ENCODE measurements at regions not wholly inside any gene's neighbourhood (a gene's known extent, or its start where the extent isn't known, plus 50 kb on each side); places are given as distances from the start of the nearest gene placed in this dataset.

- no peak for DNase-seq
Measured at GRCh38 chr15:62935300-62936081, 107.1 kb upstream of the TPM1 start.

DNA sequence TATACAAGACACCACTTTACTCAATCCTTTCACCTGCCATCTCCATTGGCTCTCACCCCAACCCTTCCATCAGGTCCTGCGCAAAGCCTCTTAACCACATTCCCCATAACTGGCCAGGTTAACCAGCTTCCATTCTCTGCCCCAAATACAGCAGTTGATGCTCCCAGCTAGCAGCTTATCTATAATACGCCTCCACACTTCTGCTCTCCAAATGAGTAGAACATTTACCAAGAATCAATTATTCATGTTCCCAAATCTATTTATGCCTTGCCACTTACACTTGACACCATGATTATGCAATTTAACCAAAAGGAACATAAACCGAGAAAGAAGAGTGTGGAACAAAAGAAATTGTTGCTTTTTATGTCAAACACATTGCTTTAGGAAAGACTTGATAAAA, 103.7 kb upstream of the TPM1 start:
- no peak for DNase-seq

GRCh38 chr15:62940093-62940754, 102.3 kb upstream of the TPM1 start:
- DNase-seq: no peak

DNA sequence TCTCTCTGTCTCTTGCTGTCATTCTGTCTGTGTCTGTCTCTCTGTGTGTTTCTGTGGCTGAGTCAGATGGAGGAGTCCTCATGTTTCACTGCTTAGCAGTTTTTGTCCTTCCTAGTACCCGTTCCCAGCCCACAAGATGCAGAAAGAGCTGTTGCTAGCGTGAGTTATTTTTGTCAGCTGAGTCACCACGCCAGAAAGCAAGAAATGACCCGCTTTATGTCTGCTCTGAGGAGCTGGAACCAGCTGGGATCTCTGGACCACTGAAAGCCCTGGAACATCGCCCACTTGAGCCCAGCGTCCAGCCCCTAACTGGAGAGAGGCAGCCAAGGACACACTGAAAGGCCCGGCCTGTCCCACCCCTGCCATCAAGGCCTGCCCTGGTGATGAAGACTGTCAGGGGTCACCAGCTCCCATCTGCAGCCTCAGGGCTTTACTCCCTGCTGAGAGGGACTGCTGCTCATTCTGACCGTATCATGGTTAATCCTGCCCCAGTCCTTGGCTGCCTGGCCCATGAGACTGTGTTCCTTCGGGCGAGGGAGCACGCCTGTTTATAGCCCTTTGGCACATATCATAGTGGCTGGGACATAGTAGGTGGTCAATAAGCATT, 101.7 kb upstream of the TPM1 start:
- DNase-seq: no peak

GRCh38 chr15:62941699-62942098, 100.8 kb upstream of the TPM1 start:
- DNase-seq: no peak

DNA sequence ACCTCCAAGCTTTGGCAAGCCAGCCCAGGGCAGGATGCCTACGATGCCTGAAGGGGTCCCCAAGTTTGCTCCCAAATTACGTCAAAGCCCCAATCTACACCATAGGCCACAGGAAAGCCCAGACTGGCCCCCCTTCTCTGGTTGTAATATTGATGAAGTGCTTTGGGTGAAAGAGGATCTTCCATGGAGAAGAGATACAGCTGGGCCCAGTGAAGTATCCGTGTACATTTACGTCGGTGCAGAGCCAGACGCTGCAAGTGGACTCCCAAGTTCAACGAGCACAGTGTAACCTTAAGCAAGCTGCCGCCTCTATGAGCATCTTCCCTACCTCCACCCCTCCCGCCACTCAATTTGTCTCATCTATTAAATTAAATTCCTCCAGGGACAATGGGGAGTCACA, 100.1 kb upstream of the TPM1 start:
- DNase-seq: no peak

DNA sequence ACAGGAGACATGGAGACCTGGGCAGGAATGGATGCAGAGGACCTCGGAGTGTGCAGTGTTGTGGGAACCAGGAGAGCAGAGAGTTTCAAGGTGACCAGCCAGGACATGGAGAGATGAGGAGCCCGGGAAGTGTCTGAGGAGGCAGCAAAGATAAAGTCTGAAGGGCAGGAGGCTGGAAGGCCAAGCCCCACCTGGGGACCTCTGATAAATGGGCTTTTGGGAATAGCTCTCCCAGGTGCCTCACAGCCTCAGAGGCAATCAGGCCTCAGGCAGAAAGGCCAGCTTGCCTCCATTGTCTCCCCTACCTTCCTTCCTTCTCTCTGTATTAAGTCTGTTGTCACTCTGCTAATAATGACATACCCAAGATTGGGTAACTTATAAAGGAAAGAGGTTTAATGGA, 97.5 kb upstream of the TPM1 start:
- DNase-seq: no peak

GRCh38 chr15:62945760-62946159, 96.8 kb upstream of the TPM1 start:
- DNase-seq: no peak

DNA sequence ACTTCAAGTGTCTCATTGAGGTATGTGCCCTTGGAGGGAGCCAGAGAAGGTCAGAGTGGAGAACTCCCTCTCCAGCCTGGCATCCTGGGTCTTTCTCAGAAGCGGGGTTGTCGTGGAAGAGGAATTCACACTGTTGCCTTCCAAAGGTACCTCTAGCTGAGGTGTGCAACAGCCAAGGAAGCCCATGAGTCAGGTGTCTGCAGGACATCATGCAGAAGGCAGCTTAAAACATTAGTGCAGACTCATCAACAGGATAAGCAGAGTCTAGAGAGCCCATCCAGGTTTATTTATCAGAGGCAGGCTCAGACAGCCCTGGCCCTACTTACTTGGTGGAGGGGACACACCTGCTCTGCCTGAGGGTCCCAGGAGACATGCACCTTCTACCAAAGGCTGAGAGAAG, 95.6 kb upstream of the TPM1 start:
- DNase-seq: no peak

- no peak for DNase-seq
Measured at GRCh38 chr15:62950462-62950931, 92.0 kb upstream of the TPM1 start.

DNA sequence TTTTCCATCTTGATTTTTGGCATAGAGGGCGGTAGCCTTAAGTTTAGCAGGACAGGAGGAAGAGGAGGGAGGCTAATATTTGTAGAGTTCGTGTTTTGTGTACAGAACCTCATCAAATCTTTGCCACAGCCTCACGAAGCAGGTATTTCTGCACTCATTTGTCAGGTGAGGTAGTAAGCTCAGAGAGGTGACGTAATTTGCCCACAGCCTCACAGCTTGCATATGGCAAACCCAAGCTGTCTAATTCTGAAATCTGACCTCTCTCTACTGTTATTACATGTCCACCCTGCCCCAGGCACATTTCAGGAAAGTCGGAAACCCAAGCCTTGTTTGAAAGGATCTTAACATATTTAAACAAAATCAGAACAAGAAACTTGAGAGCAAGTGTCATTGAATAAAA, 91.1 kb upstream of the TPM1 start:
- no peak for DNase-seq

DNA sequence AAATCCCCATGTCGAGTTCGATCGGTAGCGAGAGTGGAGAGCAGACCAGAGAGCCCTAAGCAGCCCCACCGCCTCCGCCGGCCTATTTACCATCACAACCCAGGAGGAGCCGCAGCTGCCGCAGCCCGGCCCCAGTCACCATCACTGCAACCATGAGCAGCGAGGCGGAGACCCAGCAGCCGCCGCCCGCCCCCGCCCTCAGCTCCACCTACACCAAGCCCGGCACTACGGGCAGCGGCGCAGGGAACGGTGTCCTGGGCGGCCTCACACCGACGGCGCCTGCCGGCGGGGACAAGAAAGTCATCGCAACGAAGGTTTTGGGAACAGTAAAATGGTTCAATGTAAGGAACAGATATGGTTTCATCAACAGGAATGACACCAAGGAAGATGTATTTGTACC, 89.5 kb upstream of the TPM1 start:
- no peak for DNase-seq

DNA sequence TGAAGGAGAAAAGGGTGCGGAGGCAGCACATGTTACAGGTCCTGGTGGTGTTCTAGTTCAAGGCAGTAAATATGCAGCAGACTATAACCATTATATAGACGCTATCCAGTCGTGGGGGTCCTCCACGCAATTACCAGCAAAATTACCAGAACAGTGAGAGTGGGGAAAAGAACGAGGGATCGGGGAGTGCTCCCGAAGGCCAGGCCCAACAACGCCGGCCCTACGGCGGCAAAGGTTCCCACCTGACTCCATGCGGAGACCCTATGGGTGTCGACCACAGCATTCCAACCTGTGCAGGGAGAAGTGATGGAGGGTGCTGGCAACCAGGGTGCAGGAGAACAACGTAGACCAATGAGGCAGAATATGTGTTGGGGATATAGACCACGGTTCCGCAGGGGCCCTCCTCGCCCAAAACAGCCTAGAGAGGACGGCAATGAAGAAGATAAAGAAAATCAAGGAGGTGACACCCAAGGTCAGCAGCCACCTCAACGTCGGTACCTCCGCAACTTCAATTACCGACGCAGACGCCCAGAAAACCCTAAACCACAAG, 89.0 kb upstream of the TPM1 start:
- DNase-seq: no peak

DNA sequence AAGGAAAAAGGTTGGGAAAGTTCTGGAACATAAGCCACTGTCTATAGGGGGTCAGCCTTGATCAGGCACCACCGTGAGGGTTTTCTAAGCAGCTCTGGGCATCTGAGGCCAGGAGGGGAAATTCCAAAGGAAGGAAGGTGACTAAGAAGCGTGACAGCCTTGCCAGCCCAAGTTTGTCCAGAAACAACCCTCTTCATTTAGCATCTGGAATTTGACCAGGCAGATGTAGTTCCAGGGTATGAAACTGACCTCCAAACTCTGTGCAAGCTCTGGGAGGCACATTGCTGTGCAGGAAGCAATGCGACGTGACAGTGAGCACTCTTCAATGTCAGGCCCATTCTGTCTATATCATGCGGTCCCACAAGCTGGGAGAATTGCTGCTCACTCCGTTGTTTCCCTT, 85.4 kb upstream of the TPM1 start:
- no peak for DNase-seq

DNA sequence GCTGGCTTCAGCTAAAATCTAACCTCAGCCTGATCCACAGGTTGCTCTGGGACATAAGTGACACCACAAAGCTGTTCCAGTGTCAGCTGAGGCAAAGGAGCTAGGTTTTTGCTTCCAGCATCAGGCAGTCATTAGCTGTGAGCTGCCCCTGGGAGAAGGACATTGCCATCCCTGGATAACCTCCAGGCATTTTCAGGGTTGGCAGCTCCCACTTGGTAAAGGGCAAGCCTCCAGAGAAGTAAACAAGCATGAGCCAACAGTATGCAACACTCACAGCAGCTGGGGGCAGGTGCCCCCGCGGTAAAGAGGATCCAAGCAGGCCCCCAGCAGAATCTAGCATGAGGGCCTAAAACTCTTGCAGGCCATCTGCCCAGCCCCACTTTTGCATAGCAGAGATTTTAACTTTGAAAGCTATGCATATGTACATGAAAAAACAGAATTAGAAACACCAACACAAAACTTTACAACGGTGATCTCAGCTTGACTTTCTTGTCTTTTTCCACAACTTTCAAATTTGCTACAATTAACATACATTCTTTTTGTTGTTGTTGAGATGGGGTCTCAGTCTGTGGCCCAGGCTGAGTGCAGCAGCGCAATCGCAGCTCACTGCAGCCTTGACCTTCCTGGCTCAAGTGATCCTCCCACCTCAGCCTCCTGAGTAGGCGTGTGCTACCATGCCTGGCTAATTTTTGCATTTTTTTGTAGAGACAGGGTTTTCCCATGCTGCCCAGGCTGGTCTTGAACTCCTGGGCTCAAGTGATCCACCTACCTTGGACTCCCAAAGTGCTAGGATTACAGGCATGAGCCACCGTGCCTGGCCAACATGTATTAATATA, 83.8 kb upstream of the TPM1 start:
- no peak for DNase-seq

GRCh38 chr15:62961134-62961533, 81.4 kb upstream of the TPM1 start:
- no peak for DNase-seq

GRCh38 chr15:62962101-62962995, 80.2 kb upstream of the TPM1 start:
- no peak for DNase-seq

DNA sequence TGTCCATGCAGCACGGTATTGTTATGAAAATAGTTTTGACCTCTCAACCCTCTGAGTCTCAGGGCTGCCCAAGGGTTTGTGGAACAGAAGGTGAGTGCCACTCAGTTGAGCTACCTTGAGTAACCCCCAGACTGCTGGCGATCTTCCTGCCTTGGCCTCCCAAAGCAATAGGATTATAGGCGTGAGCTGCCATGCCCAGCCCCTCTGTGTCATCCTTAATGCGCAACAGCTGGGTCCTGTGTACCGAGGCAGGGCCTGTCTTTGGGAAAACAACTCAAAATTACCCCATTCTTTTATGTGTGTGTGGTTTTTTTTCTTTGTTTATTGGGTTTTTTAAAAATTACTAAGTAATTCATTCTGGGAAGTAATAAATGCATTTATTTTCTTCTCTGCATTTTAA, 78.3 kb upstream of the TPM1 start:
- DNase-seq: no peak

DNA sequence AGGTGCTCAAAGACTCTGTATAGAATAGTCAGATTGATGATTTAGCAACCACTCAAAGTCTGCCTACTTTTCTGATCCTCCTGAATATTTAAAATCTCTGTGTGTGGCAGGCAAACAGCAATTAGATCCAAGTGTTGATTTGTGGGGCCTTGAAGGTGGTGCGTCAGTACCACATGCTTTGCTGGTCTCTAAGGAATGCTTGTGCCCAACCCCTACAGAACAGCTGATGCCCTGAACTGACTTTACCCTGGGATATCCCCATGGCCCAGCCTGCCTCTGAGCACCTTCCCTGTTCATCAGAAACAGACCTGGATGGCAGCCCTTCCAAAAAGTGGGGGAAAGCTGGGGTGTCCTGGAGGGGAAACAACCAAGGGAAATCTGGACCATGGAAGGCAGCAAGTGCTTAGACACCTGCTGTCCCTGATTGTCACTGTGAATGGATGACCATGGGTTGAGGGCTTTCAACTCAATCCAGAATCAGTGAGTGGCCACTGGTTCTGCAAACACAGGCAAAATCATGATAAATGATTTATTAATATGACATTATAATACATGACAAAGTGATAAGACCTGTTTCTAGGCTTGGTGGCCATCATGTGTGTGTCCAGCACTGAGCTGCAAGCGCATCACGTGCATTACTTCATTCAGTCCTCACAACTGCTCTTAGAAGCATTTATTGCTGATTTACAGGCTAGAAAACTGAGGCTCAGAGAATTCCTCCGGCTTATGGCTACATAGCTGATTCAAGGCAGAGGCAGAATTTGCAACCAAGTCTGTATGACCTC, 76.1 kb upstream of the TPM1 start:
- no peak for DNase-seq

DNA sequence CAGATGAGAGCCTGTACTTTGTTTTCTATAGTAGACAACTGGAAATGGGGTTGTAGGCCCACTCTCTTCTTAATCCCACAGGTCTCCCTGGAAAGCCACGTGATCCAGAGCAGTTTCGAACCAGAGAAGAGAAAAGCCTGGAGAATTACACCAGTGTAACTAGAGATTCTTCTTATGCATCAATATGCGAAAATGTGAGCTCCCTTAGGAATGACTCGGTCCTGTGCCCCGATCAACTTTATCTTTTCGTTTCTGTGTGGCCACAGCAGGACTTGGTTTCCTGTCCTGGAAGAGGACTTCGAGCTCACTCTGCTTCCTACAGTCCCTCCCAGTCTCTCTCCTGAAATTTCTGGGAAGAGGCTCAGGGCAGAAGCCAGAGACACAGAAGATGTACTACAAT, 73.8 kb upstream of the TPM1 start:
- DNase-seq: no peak

- DNase-seq: no peak
Measured at GRCh38 chr15:62969442-62970089, 73.0 kb upstream of the TPM1 start.
